RWPE2 (cell line): ENCODE measurements at regions not wholly inside any gene's neighbourhood (a gene's known extent, or its start where the extent isn't known, plus 50 kb on each side); places are given as distances from the start of the nearest gene placed in this dataset.
"Not testable (repeated sequence)": the region's sequence is repeated elsewhere in the genome, so short reads cannot be mapped to it uniquely, and the experiment has no call there.

Source experiments
- ATAC-seq: fragments of 200-7000 bp; cut with Tn5 transposase; 3 replicates; pipeline ENCODE4 v1.9.1; 2021; ENCODE audit warnings: low read depth
- DNase-seq: peaks from one replicate; pipeline ENCODE4 v3.0.0-alpha.2; 2020; ENCODE audit warnings: low spot score
- H3K27ac ChIP-seq: fragments of 450-650 bp; 2 replicates; pipeline ENCODE4 v1.5.1; 2017; ENCODE audit warnings: mild to moderate bottlenecking; ENCODE audit not compliant: poor library complexity, severe bottlenecking
- H3K27me3 ChIP-seq: fragments of 250-450 bp; sonication (Bioruptor Pico); 2 replicates; pipeline ENCODE4 v1.5.1; 2021; ENCODE audit warnings: mild to moderate bottlenecking, moderate library complexity; ENCODE audit not compliant: insufficient read depth, poor library complexity, severe bottlenecking
- H3K36me3 ChIP-seq: fragments of 250-450 bp; sonication (Bioruptor Pico); 2 replicates; pipeline ENCODE4 v1.5.1; 2020; ENCODE audit warnings: low read depth, mild to moderate bottlenecking, moderate library complexity
- H3K4me1 ChIP-seq: fragments of 250-450 bp; sonication (Bioruptor Pico); 2 replicates; pipeline ENCODE4 v1.5.1; 2021; ENCODE audit warnings: mild to moderate bottlenecking, moderate library complexity; ENCODE audit not compliant: insufficient read depth, poor library complexity, severe bottlenecking
- H3K4me3 ChIP-seq: fragments of 250-450 bp; sonication (Bioruptor Pico); 2 replicates; pipeline ENCODE4 v1.5.1; 2021; ENCODE audit warnings: mild to moderate bottlenecking, moderate library complexity; ENCODE audit not compliant: severe bottlenecking
- H3K9me3 ChIP-seq: fragments of 250-450 bp; sonication (Bioruptor Pico); 2 replicates; pipeline ENCODE4 v1.5.1; 2021; ENCODE audit warnings: mild to moderate bottlenecking, moderate library complexity; ENCODE audit not compliant: severe bottlenecking
- CTCF ChIP-seq: fragments of 450-650 bp; IDR thresholded peaks from one replicate; pipeline ENCODE4 v1.5.1; 2017; ENCODE audit warnings: mild to moderate bottlenecking, moderate library complexity; ENCODE audit not compliant: poor library complexity, severe bottlenecking

GRCh38 chr17:70290770-70291169 is 121.4 kb downstream of the KCNJ2 start:
- H3K4me1 ChIP-seq = no peaks in the 10 kb centered on the region
- no peak for DNase-seq
- H3K4me3 ChIP-seq = no peak overlapping the region
- H3K36me3 ChIP-seq = no peaks in the 10 kb centered on the region
- ATAC-seq = no peak
- H3K27me3 ChIP-seq = no peaks in the 10 kb centered on the region
- no peak overlapping the region for H3K27ac ChIP-seq
- H3K9me3 ChIP-seq = peaks cover 3% of the 10 kb centered on the region
- TF ChIP-seq CTCF = no peak

- DNase-seq (no peak), ATAC-seq (no peak)
- no peaks in the 10 kb centered on the region for H3K4me1 ChIP-seq
- H3K36me3 ChIP-seq = no peaks in the 10 kb centered on the region
- TF ChIP-seq CTCF = no peak
- H3K9me3 ChIP-seq = peaks cover 3% of the 10 kb centered on the region
- no peaks in the 10 kb centered on the region for H3K27me3 ChIP-seq
- no peak overlapping the region for H3K27ac ChIP-seq
- H3K4me3 ChIP-seq = no peak overlapping the region
Measured at GRCh38 chr17:70292366-70292765, 123.0 kb downstream of the KCNJ2 start.

GRCh38 chr17:70293564-70294310 is 124.4 kb downstream of the KCNJ2 start:
- H3K9me3 ChIP-seq, H3K36me3 ChIP-seq, ATAC-seq, H3K4me3 ChIP-seq, H3K4me1 ChIP-seq, H3K27me3 ChIP-seq, DNase-seq, H3K27ac ChIP-seq: not testable (repeated sequence)

- Histone ChIP-seq H3K27me3 (no peaks in the 10 kb centered on the region), H3K4me1 (no peaks in the 10 kb centered on the region), H3K9me3 (peaks cover 3% of the 10 kb centered on the region), H3K27ac (no peak overlapping the region), H3K36me3 (no peaks in the 10 kb centered on the region), H3K4me3 (no peak overlapping the region)
- no peak for TF ChIP-seq CTCF
- DNase-seq = no peak
- ATAC-seq = no peak
Measured at GRCh38 chr17:70295329-70295728, 126.0 kb downstream of the KCNJ2 start.

- H3K4me3 ChIP-seq = no peak overlapping the region
- TF ChIP-seq CTCF = no peak
- no peaks in the 10 kb centered on the region for H3K36me3 ChIP-seq
- H3K27ac ChIP-seq = no peak overlapping the region
- ATAC-seq (no peak), DNase-seq (no peak)
- peaks cover 3% of the 10 kb centered on the region for H3K9me3 ChIP-seq
- H3K27me3 ChIP-seq = no peaks in the 10 kb centered on the region
- H3K4me1 ChIP-seq = no peaks in the 10 kb centered on the region
Measured at GRCh38 chr17:70295731-70296130, 126.4 kb downstream of the KCNJ2 start.
